GM23338 (cell line): ENCODE measurements at regions not wholly inside any gene's neighbourhood (a gene's known extent, or its start where the extent isn't known, plus 50 kb on each side); places are given as distances from the start of the nearest gene placed in this dataset.

Experiments
- ATAC-seq: fragments of 200-7000 bp; cut with Tn5 transposase; 3 replicates; pipeline ENCODE4 v1.9.1; 2020
- DNase-seq: peaks from one replicate; pipeline ENCODE4 v3.0.0-alpha.2; 2015; ENCODE audit warnings: low spot score
- H2AFZ ChIP-seq: fragments of 200-600 bp; sonication (generic); 2 replicates; pipeline ENCODE4 v1.8.0; 2016; ENCODE audit warnings: antibody characterized with exemption, mild to moderate bottlenecking, moderate library complexity
- H3F3A ChIP-seq: fragments of 200-600 bp; sonication (generic); replicated peaks from 2 replicates; pipeline ENCODE4 v1.8.0; 2017; ENCODE audit warnings: antibody characterized with exemption, mixed run types, low read depth
- H3K27ac ChIP-seq: fragments of 200-600 bp; sonication (generic); 2 replicates; pipeline ENCODE4 v1.6.1; 2016; ENCODE audit warnings: low read depth
- H3K27me3 ChIP-seq: fragments of 200-600 bp; sonication (generic); 2 replicates; pipeline ENCODE4 v1.8.0; 2016; ENCODE audit warnings: mild to moderate bottlenecking, mixed run types, moderate library complexity; ENCODE audit not compliant: insufficient read depth
- H3K36me3 ChIP-seq: fragments of 200-600 bp; sonication (generic); 2 replicates; pipeline ENCODE4 v1.8.0; 2016; ENCODE audit warnings: mild to moderate bottlenecking; ENCODE audit not compliant: insufficient read depth
- H3K4me1 ChIP-seq: fragments of 200-600 bp; sonication (generic); 2 replicates; pipeline ENCODE4 v1.8.0; 2016; ENCODE audit warnings: mild to moderate bottlenecking, moderate library complexity; ENCODE audit not compliant: insufficient read depth
- H3K4me2 ChIP-seq: fragments of 200-600 bp; sonication (generic); 2 replicates; pipeline ENCODE4 v1.7.1; 2017; ENCODE audit warnings: mixed run types
- H3K4me3 ChIP-seq: fragments of 200-600 bp; sonication (generic); 2 replicates; pipeline ENCODE4 v1.6.1; 2016; ENCODE audit warnings: mixed run types
- H3K79me2 ChIP-seq: fragments of 200-600 bp; sonication (generic); replicated peaks from 2 replicates; pipeline ENCODE4 v1.8.0; 2017; ENCODE audit warnings: mild to moderate bottlenecking; ENCODE audit not compliant: insufficient read depth
- H3K9me2 ChIP-seq: fragments of 200-600 bp; sonication (generic); 2 replicates; pipeline ENCODE4 v1.8.0; 2017; ENCODE audit not compliant: insufficient read depth
- H4K20me1 ChIP-seq: fragments of 200-600 bp; sonication (generic); replicated peaks from 2 replicates; pipeline ENCODE4 v1.8.0; 2017; ENCODE audit warnings: mild to moderate bottlenecking; ENCODE audit not compliant: insufficient read depth
- H3K27ac Mint-ChIP-seq: 2 replicates; pipeline ENCODE4 v1.8.0; 2020; ENCODE audit warnings: inconsistent platforms, mild to moderate bottlenecking, moderate library complexity, mixed read lengths
- H3K27me3 Mint-ChIP-seq: 3 replicates; pipeline ENCODE4 v1.8.0; 2022; ENCODE audit warnings: low read depth, mild to moderate bottlenecking, moderate library complexity, mixed read lengths, inconsistent platforms; ENCODE audit not compliant: insufficient read depth, poor library complexity
- H3K36me3 Mint-ChIP-seq: 3 replicates; pipeline ENCODE4 v1.8.0; 2021; ENCODE audit warnings: low read depth, mild to moderate bottlenecking, inconsistent platforms, moderate library complexity, mixed read lengths
- H3K4me1 Mint-ChIP-seq: 3 replicates; pipeline ENCODE4 v1.8.0; 2020; ENCODE audit warnings: mild to moderate bottlenecking, inconsistent platforms, mixed read lengths
- H3K4me3 Mint-ChIP-seq: 3 replicates; pipeline ENCODE4 v1.8.0; 2021; ENCODE audit warnings: moderate library complexity, mild to moderate bottlenecking, inconsistent platforms, mixed read lengths
- H3K9me3 Mint-ChIP-seq: 3 replicates; pipeline ENCODE4 v1.8.0; 2020; ENCODE audit warnings: moderate library complexity, mild to moderate bottlenecking, inconsistent platforms, mixed read lengths
- CREB1 ChIP-seq: fragments of 250-450 bp; sonication (Bioruptor Pico); IDR thresholded peaks from 2 replicates; pipeline ENCODE4 v1.5.0; 2020; ENCODE audit warnings: low read depth, mild to moderate bottlenecking, moderate library complexity
- CTCF ChIP-seq, 2 experiments: fragments of 200-600 bp in 1 of 2; sonication (generic) in 1 of 2; conservative IDR thresholded peaks; 2 replicates each; pipeline versions ENCODE4 v1.5.1 to v1.6.1; 2016 to 2017; ENCODE audit warnings: antibody characterized with exemption in 2 of 2, low read depth in 2 of 2, mild to moderate bottlenecking in 2 of 2, moderate library complexity in 1 of 2
- ETS1 ChIP-seq: IDR thresholded peaks from 2 replicates; pipeline ENCODE4 v1.6.1; 2016; ENCODE audit warnings: antibody characterized with exemption
- EZH2 ChIP-seq: fragments of 200-600 bp; sonication (generic); IDR thresholded peaks from one replicate; pipeline ENCODE4 v1.8.0; 2017; ENCODE audit warnings: antibody characterized with exemption, mild to moderate bottlenecking, low read depth; ENCODE audit not compliant: unreplicated experiment
- EZH2phosphoT487 ChIP-seq: fragments of 200-600 bp; sonication (generic); IDR thresholded peaks from one replicate; pipeline ENCODE4 v1.8.1; 2018; ENCODE audit warnings: antibody characterized with exemption; ENCODE audit not compliant: unreplicated experiment
- JUNB ChIP-seq: IDR thresholded peaks from one replicate; pipeline ENCODE4 v1.6.1; 2016; ENCODE audit warnings: antibody characterized with exemption; ENCODE audit not compliant: unreplicated experiment
- NANOG ChIP-seq: IDR thresholded peaks from 2 replicates; pipeline ENCODE4 v1.6.1; 2016; ENCODE audit warnings: antibody characterized with exemption, borderline replicate concordance
- POLR2AphosphoS5 ChIP-seq: IDR thresholded peaks from 2 replicates; pipeline ENCODE4 v1.6.1; 2016; ENCODE audit warnings: antibody characterized with exemption, low read depth
- REST ChIP-seq: IDR thresholded peaks from one replicate; pipeline ENCODE4 v1.6.1; 2018; ENCODE audit warnings: antibody characterized with exemption; ENCODE audit not compliant: unreplicated experiment
- STAT1 ChIP-seq: IDR thresholded peaks from one replicate; pipeline ENCODE4 v1.6.1; 2016; ENCODE audit warnings: antibody characterized with exemption; ENCODE audit not compliant: unreplicated experiment
- ZNF114 ChIP-seq: fragments of 250-450 bp; sonication (Bioruptor Pico); IDR thresholded peaks from 2 replicates; pipeline ENCODE4 v1.5.0; 2020; ENCODE audit warnings: mild to moderate bottlenecking, moderate library complexity
- ZNF331 ChIP-seq: fragments of 250-450 bp; sonication (Bioruptor Pico); IDR thresholded peaks from 2 replicates; pipeline ENCODE4 v1.5.0; 2020; ENCODE audit warnings: low read depth, mild to moderate bottlenecking, moderate library complexity
- ZNF462 ChIP-seq: fragments of 250-450 bp; sonication (Bioruptor Pico); IDR thresholded peaks from 2 replicates; pipeline ENCODE4 v1.5.0; 2020; ENCODE audit warnings: mild to moderate bottlenecking, moderate library complexity

GRCh38 chr16:17589898-17590297, 119.1 kb upstream of the XYLT1 start:
- Histone ChIP-seq H3K79me2 (no peaks in the 10 kb centered on the region), H3K4me3 (no peak overlapping the region), H3K27me3 (no peaks in the 10 kb centered on the region), H3K4me1 (no peaks in the 10 kb centered on the region), H3K9me2 (peaks cover 2% of the 10 kb centered on the region; the same call in 1 of the 2 replicates), H4K20me1 (no peaks in the 10 kb centered on the region), H3K27ac (no peak overlapping the region), H3K36me3 (no peaks in the 10 kb centered on the region; the same call in 1 of the 2 replicates), H3F3A (no peaks in the 10 kb centered on the region), H2AFZ (peak overlapping the region; percentile 32; the same call in 1 of the 2 replicates), H3K4me2 (no peak overlapping the region)
- H3K4me1 Mint-ChIP-seq = no peaks in the 10 kb centered on the region
- TF ChIP-seq CTCF (conservative IDR thresholded peaks at IDR 0.05; ENCODE audit: low read depth in 2 of 2) (no peak), ZNF462 (CRISPR knock-in tag) (no peak), JUNB (no peak), NANOG (no peak), CREB1 (CRISPR knock-in tag) (no peak), ZNF114 (no peak), ETS1 (no peak), EZH2phosphoT487 (no peak), REST (no peak), POLR2AphosphoS5 (no peak), EZH2 (no peak), STAT1 (no peak), ZNF331 (no peak)
- ATAC-seq (no peak), DNase-seq (no peak)
- H3K27me3 Mint-ChIP-seq = no peaks in the 10 kb centered on the region
- H3K4me3 Mint-ChIP-seq = no peak overlapping the region
- no peaks in the 10 kb centered on the region for H3K9me3 Mint-ChIP-seq
- no peaks in the 10 kb centered on the region; the same call in 2 of the 3 replicates for H3K36me3 Mint-ChIP-seq
- H3K27ac Mint-ChIP-seq = no peak overlapping the region
